Renal cortex interstitium (tissue), 11 donors: ENCODE measurements at regions not wholly inside any gene's neighbourhood (a gene's known extent, or its start where the extent isn't known, plus 50 kb on each side); places are given as distances from the start of the nearest gene placed in this dataset.
A peak's percentile ranks its signal among the peaks of the same experiment; 100 is the strongest.

Experiments
- DNase-seq, 11 donors: peaks; one replicate each; pipeline ENCODE4 v3.0.0-alpha.2; 2013; ENCODE audit warnings: low read depth in 9 of 11, low spot score in 4 of 11; ENCODE audit errors: extremely low read depth in 1 of 11

DNA sequence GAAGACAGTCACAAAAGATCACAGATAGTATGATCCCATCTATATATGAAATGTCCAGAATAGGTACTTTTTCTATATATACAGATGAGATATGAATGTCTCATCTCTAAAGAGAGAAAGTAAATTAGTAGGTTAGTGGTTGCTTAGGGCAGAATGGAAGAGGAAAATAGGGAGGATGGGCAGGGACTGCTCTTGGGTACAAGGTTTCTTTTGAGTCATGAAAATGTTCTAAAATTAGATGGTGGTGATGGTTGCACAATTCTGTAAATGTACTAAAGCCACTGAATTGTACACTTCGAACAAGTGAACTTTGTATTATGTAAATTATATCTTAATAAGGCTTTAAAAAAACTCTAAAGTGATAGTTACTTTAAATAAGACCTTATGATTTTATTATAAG, 59.6 kb upstream of the GRAMD2B start:
- DNase-seq = no peak

DNA sequence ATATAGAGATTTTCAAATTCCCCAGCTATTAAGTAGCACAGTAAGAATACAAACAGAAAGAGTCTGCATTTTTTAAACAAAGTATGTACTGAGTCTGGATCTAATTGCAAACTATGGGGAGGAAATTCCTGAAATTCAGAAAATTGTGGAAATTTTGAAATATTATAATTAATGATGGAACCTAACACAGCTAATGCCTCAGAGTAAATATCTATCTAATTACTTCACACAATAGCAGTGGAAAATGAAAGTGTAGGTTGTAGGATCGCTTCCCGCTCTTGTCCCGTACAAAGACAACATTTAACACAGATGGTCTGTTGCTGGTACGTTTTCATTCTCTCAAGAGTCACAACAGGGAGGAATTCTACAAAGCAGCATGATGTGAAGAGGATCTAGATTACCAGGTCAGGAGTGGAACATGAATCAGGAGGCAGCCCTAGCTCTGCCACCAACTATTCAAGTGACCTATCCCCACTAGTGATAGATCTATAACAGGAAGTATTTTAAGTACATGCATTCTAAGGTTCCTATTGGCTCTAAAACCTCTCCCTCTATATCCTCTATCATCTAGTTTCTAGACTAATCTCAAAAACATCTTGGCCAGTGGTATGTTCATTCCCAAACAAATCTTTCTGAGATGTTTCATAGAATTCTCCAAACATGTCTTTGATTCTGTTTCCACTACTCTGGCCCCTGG, 58.9 kb upstream of the GRAMD2B start:
- no peak for DNase-seq

GRCh38 chr5:126365446-126366198, 57.6 kb upstream of the GRAMD2B start:
- peak in 1 of 11 donors; percentile 31 for DNase-seq

DNA sequence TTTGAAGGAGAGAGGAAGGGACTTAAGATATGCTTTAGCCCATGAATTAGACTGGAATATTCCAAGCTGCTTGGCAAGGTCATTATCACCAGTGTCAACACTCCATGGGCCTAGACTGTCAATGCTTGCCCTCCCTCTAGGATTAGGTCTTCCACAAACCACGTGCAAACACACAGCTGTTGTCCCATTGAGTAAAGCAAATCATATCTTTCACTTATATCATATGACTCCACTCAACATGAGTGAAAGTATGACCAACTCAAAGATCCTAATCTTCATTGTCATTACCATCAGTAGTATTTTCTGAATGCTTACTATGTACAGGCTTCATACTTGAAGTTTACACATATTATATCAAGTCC, 57.0 kb upstream of the GRAMD2B start:
- no peak for DNase-seq

DNA sequence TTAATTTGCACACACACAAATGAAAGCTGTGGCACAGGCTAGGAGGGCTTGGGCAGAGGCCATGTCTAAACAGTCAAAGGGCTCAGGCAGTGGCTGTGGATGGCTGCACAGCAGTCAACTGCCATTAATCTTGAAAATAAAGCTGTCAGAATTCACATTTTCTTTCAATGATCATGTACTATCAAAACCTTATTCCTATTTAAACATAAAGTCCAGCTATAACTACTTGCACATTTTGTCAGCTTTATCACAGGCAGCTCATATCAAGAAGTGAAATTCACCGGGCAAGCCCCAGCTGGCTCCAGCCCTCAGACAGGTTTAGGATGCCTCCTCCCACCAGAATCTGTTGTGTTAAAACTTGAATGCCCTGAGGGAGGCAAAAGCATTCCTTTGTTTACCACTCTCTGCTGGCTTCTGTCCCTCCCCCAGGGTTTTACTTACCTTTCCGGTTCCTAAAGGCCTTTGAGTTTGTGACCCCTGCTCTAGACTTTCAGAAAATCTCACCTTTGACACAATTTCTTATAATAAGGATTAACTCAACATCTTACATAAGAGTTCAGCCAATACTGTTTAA, 54.9 kb upstream of the GRAMD2B start:
- DNase-seq = peak in 3 of 11 donors; percentile 27 to 38 (median 31)

DNA sequence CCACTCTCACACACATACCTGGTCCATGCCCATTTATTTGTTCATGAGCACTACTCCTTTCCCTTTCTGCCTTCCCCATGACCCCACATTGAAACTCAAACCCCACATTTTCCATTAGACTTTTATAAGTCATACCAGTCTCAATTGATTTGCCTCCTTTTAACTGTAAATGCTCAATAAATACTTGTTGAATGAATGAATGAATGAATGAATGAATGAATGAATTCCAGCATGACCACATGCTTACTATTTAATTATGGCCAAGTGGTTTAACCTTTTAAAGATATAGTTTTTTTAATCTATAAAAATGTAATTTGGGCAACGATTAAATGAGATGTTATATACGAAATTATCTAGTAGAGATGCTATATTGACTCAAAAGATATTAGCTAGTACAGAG, 54.1 kb upstream of the GRAMD2B start:
- DNase-seq = no peak

- DNase-seq = no peak
These were observed 53.0 kb upstream of the GRAMD2B start for GRCh38 chr5:126369995-126370731.

DNA sequence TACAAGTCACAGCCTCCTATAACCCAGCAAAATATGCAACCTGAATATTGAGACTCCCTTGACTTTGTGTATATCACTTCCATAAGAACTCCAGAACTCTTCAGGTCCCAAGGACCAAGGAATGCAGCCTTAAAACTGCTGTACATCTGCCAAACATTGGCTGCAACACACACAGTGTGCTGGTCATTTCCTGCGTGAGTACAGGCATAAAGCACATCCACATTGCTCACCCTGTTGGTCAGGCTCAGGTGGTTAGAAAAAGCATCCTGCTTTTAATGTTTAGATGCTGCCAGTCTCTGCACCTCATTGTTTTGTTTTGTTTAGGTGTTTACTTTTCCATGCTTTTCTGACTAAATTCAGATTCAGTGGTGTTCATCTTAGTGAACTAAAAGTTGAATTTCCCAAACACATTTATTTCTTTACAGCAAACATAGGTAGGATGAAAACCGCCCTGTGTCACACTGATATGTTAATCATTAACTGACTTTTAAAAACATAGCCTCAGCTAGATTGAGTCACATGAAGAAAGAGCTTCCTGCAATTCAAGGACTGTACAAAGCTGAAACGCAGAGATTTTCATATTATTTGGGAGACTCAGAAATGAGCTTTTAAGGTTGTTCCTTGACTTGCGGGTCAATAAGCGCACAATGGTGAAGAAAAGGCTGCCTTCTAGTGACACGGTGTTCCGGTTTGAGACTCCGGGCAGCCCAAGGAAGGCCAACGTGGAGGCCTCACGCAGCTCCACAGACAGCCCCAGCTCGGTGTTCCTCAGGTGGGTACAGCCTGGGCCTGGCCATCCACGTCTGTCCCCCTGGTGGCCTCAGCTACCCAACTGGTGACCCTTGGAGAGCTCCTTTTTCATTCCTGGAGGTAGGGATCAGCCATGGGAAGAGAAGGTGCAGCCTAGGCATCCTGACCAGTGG, 52.2 kb upstream of the GRAMD2B start:
- DNase-seq = peak in 1 of 11 donors; percentile 29

DNA sequence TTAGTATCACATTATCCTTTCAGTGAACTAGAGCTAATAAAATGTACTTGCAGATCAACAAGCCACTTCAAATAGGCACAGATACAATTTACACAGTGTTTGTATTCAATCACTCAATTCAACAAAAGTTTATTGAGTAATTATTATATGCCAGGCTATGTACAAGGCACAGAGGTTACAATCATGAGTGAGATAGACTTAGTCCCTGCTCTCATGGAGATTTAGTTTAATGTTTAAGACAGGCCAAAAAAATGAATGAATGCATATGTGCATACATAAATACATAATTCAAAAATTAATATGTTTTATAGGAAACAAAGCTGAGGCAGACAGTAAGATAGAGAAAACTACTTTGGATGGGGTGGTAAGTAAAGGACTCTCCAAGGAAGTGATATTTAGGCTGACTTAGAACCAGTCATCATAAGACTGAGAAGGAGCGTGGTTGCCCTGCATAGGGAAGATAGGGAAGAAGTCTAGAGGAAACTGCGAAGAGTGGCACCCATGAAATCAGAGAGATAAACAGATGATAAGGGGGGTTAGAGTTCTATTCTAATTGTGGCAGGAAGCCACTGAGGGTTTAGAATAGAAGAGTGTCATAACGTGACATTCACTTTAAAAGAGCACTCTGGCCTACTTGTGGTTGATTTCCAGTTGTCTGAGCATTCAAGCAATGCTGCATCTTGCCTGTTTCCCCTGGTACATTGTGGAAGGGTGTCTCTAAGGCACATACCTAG, 49.7 kb upstream of the GRAMD2B start:
- no peak for DNase-seq
